ENCODE measurements at regions not wholly inside any gene's neighbourhood (a gene's known extent, or its start where the extent isn't known, plus 50 kb on each side); places are given as distances from the start of the nearest gene placed in this dataset.
"Not testable (repeated sequence)": the region's sequence is repeated elsewhere in the genome, so short reads cannot be mapped to it uniquely, and the experiment has no call there.

DNA sequence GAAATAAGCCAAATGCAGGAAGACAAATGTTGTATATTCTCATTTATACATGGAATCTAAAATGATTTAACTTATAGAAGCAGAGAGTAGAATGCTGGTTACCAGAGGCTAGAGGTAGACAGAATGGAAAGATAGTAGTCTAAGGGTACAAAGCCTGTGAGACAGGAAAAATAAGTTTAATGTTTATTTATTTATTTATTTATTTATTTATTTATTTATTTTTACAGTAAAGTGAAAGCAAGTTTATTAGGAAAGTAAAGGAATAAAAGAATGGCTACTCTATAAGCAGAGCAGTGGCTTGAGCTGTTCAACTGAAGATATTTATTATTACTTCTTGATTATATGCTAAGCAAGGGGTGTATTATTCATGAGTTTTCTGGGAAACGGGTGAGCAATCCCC is 203.2 kb downstream of the LAS1L start:
- DNase-seq = no peak

GRCh38 chrX:65300104-65300809 is 234.3 kb downstream of the LAS1L start:
- no peak for DNase-seq

- not testable (repeated sequence) for DNase-seq
These were observed 251.7 kb downstream of the LAS1L start for GRCh38 chrX:65282905-65283304.

- DNase-seq = no peak
These were observed 261.4 kb downstream of the LAS1L start for GRCh38 chrX:65273152-65273551.

- DNase-seq = no peak
These were observed 268.1 kb downstream of the LAS1L start for GRCh38 chrX:65266482-65266881.

DNA sequence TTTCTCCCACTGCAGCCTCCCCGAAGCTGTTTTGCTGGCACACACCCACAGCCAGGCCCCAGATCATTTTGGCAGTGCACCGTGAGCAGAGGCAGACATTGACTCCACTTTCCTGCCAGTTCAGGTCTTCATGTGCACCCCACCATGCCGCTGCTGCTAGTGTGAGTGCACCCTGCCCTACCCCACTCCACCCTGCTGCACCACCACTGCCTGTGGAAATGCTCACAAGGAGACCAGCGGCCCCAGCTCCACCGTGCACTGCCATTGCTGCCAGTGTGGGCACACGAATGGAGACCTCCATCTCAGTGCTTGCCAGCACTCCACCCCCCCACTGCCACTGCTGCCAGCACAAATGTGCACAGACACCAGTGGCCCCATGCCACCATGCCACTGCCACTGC is 277.6 kb upstream of the ZC4H2 start:
- no peak for DNase-seq

DNA sequence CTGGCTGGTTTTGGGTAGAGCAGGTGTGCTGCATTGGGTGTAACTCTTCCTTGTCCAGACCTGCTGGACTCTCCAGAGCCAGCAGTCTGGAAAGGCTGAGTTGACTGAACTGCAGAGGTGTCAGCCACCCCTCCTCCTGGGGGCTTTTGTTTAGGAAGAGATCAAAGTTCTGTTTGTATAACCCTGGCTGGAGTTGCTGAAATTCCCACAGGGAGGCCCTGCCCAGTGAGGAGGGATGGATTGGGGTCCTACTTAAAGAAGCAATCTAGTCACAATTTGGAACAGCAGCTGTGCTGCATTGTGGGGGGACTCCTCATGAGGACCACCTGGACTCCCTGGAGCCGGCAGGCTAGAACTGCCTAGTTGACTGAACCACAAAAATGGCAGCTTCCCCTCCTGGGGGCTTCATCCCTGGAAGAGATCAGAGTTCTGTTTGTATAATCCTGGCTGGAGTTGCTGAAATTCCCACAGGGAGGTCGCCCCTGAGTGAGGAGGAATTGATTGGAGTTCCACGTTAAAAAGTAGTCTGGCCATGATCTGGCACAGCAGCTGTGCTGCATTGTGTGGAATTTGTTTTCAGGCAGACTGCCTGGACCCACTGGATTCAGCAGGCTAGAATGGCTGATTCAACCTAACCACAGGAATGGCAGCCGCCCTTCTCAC is 264.9 kb upstream of the ZC4H2 start:
- no peak for DNase-seq

DNA sequence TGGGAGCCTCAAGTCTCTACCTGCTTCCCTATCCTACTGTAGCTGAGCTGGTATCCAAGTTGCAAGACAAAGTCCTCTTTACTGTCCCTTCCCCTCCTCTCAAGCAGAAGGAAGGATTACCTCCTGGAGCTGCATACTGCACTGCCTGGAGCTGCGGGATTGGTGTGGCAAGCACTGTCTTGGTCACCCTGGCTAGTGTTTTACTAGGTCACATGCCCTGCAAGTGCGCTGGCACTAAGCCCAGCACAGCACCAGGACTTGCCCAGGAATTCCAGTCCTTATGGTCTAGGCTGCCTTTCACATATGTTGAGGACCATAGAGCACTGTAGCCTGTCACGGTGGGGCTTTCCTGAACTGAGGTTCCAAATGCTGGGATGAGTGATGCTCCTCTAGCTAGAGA is 227.3 kb upstream of the ZC4H2 start:
- DNase-seq = no peak

- DNase-seq = peak; percentile 32
These were observed 220.6 kb upstream of the ZC4H2 start for GRCh38 chrX:65196758-65197360.

DNA sequence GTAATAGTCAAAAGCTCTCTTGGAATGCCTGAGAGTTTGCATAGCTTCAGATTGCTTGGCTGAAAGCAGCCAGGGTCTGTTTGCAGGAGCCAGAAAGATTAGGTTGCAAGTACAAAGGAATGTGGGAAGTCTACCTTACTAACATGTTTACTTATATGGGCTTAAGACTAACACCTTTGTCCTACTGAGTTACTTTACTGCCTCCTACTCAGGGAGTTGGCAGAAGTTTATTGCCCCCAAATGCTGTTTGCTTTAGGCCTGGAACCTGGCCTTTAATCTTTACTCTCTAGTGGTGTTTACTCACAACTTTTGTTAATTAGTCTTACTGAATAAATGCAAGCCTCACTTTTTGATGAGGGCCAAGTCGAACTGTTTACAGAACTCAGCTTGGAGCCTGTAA is 219.4 kb upstream of the ZC4H2 start:
- DNase-seq = no peak

GRCh38 chrX:65194547-65194946 is 218.3 kb upstream of the ZC4H2 start:
- no peak for DNase-seq

GRCh38 chrX:65163325-65163724 is 187.1 kb upstream of the ZC4H2 start:
- not testable (repeated sequence) for DNase-seq

DNA sequence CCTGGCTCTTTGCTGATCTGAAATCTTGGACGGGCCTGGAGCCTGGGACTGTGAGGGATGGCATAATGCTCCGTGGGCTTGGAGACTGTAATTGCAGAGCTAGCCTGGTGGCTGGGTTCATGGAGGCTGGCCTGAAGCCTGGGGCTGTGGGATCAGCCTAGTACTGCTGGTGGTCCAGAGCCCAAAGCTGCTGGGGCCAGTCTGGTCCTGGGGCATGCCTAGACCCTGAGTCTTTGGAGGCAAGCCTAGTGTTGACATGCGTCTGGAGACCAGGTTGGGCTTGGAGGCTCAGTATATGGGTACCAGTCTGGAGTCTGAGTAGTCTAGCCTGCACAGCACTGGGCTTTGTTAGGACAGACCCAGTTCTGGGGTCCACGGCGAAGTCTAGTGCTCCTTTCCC is 172.0 kb upstream of the ZC4H2 start:
- DNase-seq = no peak

DNA sequence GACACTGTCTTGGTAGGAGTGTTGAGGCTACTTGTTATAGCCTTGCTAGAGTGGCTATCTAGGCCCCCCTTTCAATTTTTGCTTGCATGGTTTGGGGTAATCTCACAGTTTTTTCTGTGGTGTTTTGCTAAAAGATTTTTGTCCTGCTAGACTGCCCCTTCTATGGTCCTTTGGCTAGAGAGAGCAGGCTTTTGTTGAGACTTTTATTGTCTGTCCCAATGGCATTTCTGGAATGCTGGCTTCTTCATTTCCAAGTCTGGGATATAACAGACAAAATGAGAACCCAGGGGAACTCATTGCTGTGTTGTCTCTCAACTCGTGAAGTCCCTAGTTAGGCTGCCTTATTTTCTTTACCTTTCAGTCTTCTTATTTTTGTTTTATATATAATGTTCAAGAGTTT is 160.2 kb upstream of the ZC4H2 start:
- DNase-seq = no peak

GRCh38 chrX:65127842-65128241 is 151.6 kb upstream of the ZC4H2 start:
- DNase-seq = no peak

DNA sequence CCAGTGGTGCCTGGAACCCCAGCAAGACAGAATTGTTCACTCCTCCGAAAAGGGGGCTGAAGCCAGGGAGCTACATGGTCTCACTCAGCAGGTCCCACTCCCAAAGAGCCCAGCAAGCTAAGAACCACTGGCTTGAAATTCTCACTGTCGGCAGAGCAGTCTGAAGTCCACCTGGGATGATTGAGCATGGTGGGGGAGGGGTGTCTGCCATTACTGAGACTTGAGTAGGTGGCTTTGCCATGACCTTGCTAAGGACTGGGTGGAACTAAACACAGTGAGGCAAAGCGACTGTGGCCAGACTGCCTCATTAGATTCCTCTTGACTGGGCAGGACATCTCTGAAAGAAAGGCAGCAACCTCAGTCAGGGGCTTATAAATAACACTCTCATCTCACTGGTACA is 122.6 kb upstream of the ZC4H2 start:
- no peak for DNase-seq

- DNase-seq = no peak
These were observed 117.4 kb upstream of the ZC4H2 start for GRCh38 chrX:65093658-65094057.

DNA sequence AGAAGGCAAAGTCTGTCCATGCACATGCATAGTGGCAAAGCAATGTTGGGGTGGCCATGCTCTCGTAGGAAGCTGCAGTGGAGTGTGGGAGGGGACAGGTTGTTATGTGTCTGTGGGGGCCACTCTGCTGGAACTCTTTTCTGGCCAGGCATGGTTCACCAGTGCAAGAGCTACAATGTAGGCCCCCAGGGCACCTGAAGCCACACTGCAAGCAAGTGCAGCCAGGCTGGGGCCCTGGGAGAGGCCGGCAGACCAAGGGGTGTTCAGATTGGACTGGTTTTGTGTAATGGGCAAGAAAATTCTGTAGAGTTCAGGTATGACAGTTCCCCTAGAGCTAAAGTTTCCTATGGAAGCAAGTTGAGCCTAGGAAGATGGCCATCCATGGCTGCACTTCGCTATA is 97.0 kb upstream of the ZC4H2 start:
- no peak for DNase-seq

DNA sequence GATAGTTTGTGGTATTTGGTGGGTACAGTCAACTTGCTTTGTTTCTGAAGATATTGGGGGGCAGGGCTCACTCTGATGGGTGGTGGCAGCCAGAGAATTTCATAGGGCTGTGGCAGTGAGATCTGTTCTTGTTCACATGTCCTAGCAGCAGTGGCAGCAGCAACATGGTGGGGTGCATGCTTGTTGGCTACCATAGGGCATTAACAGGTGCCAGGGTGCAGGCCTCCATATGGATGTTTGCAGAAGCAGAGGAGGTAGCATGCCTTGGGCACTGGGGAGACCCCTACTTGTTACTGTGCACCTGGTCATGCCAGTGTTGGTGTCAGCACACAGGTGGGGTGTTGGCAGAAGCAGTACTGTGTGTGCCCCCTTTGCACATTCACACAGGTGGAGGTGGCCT is 96.3 kb upstream of the ZC4H2 start:
- no peak for DNase-seq

GRCh38 chrX:65058626-65059025 is 82.4 kb upstream of the ZC4H2 start:
- not testable (repeated sequence) for DNase-seq

DNA sequence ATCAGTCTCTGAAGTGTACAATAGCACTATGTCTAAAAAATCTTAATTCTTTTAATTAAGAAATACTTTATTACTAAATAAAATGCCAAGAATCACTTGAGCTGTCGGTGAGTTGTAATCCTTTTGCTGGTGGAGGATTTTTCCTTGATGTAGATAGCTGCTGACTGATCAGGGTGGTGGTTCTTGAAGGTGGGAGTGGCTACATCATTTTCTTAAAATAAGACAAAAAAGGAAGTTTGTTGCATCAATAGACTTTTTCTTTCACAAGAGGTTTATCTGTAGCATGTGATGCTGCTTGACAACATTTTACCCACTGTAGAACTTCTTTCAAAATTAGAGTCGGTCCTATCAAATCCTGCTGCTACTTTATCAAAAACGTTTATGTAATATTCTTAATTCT is 68.8 kb upstream of the ZC4H2 start:
- DNase-seq = no peak

DNA sequence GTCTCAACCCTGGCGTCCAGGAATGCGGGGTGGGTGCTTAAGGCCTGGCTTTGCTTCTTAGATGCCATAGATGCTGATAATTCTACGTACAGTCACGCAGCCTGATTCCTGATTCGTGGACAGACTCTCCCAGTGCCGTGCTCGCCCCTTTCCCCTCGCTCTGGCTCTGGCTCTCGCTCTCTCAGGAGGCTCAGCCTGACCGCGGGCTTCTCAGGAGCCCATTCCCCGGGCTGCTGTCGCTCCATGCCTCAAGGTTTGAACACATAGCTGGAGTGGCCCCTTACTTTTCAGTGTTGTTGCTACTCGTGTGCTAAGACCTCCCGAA is 59.2 kb upstream of the ZC4H2 start:
- DNase-seq = peak; percentile 42

GRCh38 chrX:65034668-65035445 is 58.6 kb upstream of the ZC4H2 start, which contains the start of gene ZC3H12B:
TSS of gene ZC3H12B (plus strand) at chrX:65034826.
- peak; percentile 42 for DNase-seq

DNA sequence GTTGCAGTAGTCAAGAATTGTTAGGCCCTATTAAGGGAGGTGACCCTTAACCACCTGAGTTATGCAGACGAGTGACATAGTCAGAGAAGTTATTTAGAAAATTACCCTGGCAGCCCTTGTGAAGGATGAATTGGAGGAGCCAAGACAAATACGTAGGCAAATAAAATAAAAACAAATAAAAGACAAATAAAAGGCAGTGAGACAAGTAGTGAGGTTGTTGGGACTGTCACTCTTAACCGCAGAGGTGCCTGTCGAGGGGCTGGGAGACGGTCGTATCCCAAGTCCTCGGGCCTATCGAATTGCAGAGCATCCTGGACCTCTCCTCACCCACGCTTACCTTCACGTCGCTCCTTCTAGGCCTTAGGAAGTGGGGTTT is 58.0 kb upstream of the ZC4H2 start:
- DNase-seq = no peak
